Mesenchymal stem cell (in vitro differentiated cells and primary cell): ENCODE measurements at regions not wholly inside any gene's neighbourhood (a gene's known extent, or its start where the extent isn't known, plus 50 kb on each side); places are given as distances from the start of the nearest gene placed in this dataset.

Source experiments
- DNase-seq: peaks from one replicate; pipeline ENCODE4 v3.0.0-alpha.2; 2013
- H2AFZ ChIP-seq: one replicate; pipeline ENCODE4 v1.6.1; 2013; ENCODE audit warnings: low read depth, mild to moderate bottlenecking, control low read depth, inconsistent platforms, low read length, moderate library complexity
- H2AK5ac ChIP-seq: 2 replicates; pipeline ENCODE4 v1.6.1; 2013; ENCODE audit warnings: low read length, moderate library complexity, mild to moderate bottlenecking, inconsistent platforms; ENCODE audit not compliant: severe bottlenecking
- H2BK120ac ChIP-seq: one replicate; pipeline ENCODE4 v1.6.1; 2013; ENCODE audit warnings: low read depth, mild to moderate bottlenecking, inconsistent platforms, low read length, moderate library complexity
- H2BK12ac ChIP-seq, 2 experiments: one replicate each; pipeline ENCODE4 v1.6.1; 2013; ENCODE audit warnings: inconsistent platforms in 2 of 2, low read length in 2 of 2, mild to moderate bottlenecking in 2 of 2, moderate library complexity in 2 of 2, control low read depth in 1 of 2
- H2BK15ac ChIP-seq: one replicate; pipeline ENCODE4 v1.6.1; 2013; ENCODE audit warnings: mild to moderate bottlenecking, low read depth, inconsistent platforms; ENCODE audit not compliant: poor library complexity, severe bottlenecking
- H2BK5ac ChIP-seq: 2 replicates; pipeline ENCODE4 v1.6.1; 2013; ENCODE audit warnings: low read depth, mild to moderate bottlenecking, low read length, control low read depth, inconsistent platforms; ENCODE audit not compliant: poor library complexity, severe bottlenecking
- H3K14ac ChIP-seq, 2 experiments: one replicate each; pipeline ENCODE4 v1.6.1; 2013; ENCODE audit warnings: inconsistent platforms in 2 of 2, low read length in 2 of 2, control low read depth in 1 of 2, mild to moderate bottlenecking in 1 of 2, moderate library complexity in 1 of 2
- H3K18ac ChIP-seq, 2 experiments: one replicate each; pipeline ENCODE4 v1.6.1; 2013; ENCODE audit warnings: inconsistent platforms in 2 of 2, low read length in 2 of 2, control low read depth in 1 of 2, low read depth in 1 of 2, mild to moderate bottlenecking in 1 of 2
- H3K23ac ChIP-seq, 2 experiments: one replicate each; pipeline ENCODE4 v1.6.1; 2013; ENCODE audit warnings: inconsistent platforms in 2 of 2, low read length in 2 of 2, mild to moderate bottlenecking in 2 of 2, moderate library complexity in 2 of 2, control low read depth in 1 of 2
- H3K27ac ChIP-seq: 2 replicates; pipeline ENCODE4 v1.5.1; 2013; ENCODE audit warnings: mild to moderate bottlenecking, moderate library complexity, low read length, control low read depth, inconsistent platforms; ENCODE audit not compliant: poor library complexity, severe bottlenecking
- H3K27me3 ChIP-seq, 2 experiments: 2 replicates each; pipeline versions ENCODE4 v1.6.1 to v1.7.0; 2013; ENCODE audit warnings: low read length in 2 of 2, mild to moderate bottlenecking in 2 of 2, moderate library complexity in 2 of 2, control low read depth in 1 of 2, inconsistent platforms in 1 of 2; ENCODE audit not compliant: control insufficient read depth in 1 of 2, insufficient read depth in 1 of 2
- H3K36me3 ChIP-seq, 2 experiments: 2 replicates each; pipeline versions ENCODE4 v1.6.1 to v1.7.0; 2013; ENCODE audit warnings: low read length in 2 of 2, control low read depth in 1 of 2, inconsistent platforms in 1 of 2, low read depth in 1 of 2, mild to moderate bottlenecking in 1 of 2; ENCODE audit not compliant: insufficient read depth in 2 of 2, control insufficient read depth in 1 of 2
- H3K4ac ChIP-seq, 2 experiments: one replicate each; pipeline ENCODE4 v1.6.1; 2013; ENCODE audit warnings: inconsistent platforms in 2 of 2, low read length in 2 of 2, mild to moderate bottlenecking in 2 of 2, moderate library complexity in 2 of 2, control low read depth in 1 of 2, low read depth in 1 of 2
- H3K4me1 ChIP-seq: 2 replicates; pipeline ENCODE4 v1.6.1; 2013; ENCODE audit warnings: low read depth, low read length, control low read depth; ENCODE audit not compliant: control insufficient read depth, insufficient read depth
- H3K4me2 ChIP-seq: 2 replicates; pipeline ENCODE4 v1.6.1; 2013; ENCODE audit warnings: low read length, mild to moderate bottlenecking, inconsistent platforms; ENCODE audit not compliant: poor library complexity, severe bottlenecking
- H3K4me3 ChIP-seq, 2 experiments: 2 replicates each; pipeline versions ENCODE4 v1.5.1 to v1.7.0; 2013; ENCODE audit warnings: low read length in 2 of 2, mild to moderate bottlenecking in 2 of 2, control low read depth in 1 of 2, low read depth in 1 of 2; ENCODE audit not compliant: insufficient read depth in 1 of 2
- H3K79me1 ChIP-seq: replicated peaks from 2 replicates; pipeline ENCODE4 v1.6.1; 2013; ENCODE audit warnings: mild to moderate bottlenecking, control low read depth, low read length, inconsistent platforms; ENCODE audit not compliant: poor library complexity, severe bottlenecking
- H3K9ac ChIP-seq: 2 replicates; pipeline ENCODE4 v1.7.0; 2013; ENCODE audit warnings: mild to moderate bottlenecking, low read length, moderate library complexity
- H3K9me3 ChIP-seq: 2 replicates; pipeline ENCODE4 v1.7.0; 2013; ENCODE audit warnings: mild to moderate bottlenecking, low read length; ENCODE audit not compliant: control insufficient read depth
- H4K8ac ChIP-seq: one replicate; pipeline ENCODE4 v1.6.1; 2013; ENCODE audit warnings: inconsistent platforms, mild to moderate bottlenecking, low read length, moderate library complexity
- H4K91ac ChIP-seq: one replicate; pipeline ENCODE4 v1.6.1; 2013; ENCODE audit warnings: mild to moderate bottlenecking, low read length, inconsistent platforms
- WGBS: methylation state at CpG from one replicate; pipeline ENCODE4 v1.1.7; 2013; ENCODE audit warnings: mixed read lengths; 5-methylcytosine and 5-hydroxymethylcytosine counted together

DNA sequence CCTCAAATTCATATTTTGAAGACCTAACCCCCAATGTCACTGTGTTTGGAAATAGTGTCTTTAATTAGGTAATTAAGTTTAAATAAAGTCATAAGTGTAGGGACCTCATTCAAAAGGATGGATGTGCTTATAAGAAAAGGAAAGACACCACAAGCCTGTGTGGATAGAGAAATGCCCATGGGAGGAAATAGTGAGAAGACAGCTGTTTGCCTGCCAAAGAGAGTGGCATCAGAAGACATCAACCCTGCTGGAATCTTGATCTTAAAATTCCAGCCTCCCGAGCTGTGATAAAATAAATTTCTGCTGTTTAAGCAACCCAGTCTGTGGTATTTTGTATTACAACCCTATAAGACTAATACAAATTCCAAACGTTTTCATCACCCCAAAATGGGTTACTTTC is 1867.9 kb upstream of the NUDT12 start:
- Histone ChIP-seq H3K36me3 (no peaks in the 10 kb centered on the region), H3K14ac (no peak overlapping the region), H3K9me3 (peaks cover 7% of the 10 kb centered on the region), H2BK12ac (no peak overlapping the region), H2AFZ (no peak overlapping the region), H3K4me1 (no peaks in the 10 kb centered on the region), H3K79me1 (no peaks in the 10 kb centered on the region), H3K4me2 (no peak overlapping the region), H3K18ac (no peak overlapping the region), H3K4ac (no peak overlapping the region), H2BK5ac (no peak overlapping the region), H4K91ac (no peak overlapping the region), H3K23ac (no peak overlapping the region), H3K27ac (no peak overlapping the region), H2BK120ac (no peak overlapping the region), H2BK15ac (no peak overlapping the region), H4K8ac (no peak overlapping the region), H2AK5ac (no peak overlapping the region), H3K27me3 (no peaks in the 10 kb centered on the region), H3K4me3 (no peak overlapping the region), H3K9ac (no peak overlapping the region)
- DNase-seq: no peak
- WGBS: 52% methylated on average over 2 of the region's 2 CpGs

DNA sequence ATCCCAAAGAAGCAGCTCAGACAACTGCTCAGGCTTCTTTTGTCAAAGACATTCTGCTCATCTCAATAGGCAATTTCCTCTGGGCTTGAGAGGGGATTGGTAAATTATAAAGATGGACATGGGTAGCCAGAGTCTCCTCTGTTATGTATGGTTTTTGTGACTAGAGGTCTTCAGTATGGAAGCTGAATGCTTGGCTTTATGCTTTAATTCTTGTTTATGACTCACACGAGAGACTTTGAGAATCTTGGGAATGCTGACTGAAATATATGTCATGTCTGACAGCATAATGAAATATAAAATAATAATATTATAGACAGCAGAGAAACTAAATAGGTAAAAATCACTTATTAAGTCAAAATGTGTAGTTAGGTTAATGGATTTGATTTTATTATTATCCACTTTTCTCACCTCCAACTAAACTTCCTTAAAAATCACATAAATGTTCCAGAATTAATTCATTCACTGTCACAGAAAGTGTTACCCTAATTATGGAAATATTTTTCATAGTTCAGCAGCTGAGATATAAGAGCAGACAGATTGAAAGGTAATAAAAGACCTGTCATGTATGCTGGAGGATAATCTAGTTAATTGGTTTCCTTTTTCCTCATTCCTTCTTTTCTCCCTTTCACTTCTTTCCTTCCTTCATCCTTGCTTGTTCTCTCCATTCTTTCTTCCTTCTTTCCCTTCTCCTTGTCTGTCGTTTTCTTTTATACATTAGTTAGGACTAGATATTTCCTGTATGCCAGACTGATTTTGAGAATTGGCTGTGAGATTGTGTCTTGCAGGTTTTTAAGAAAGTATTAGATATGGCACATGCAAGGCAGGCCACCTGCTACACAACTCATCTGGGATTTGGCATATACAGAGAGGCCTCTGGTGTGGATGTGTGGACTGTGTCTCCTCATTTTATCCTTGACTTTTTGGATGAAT is 1866.1 kb upstream of the NUDT12 start:
- H3K23ac ChIP-seq: no peak overlapping the region
- H3K4me2 ChIP-seq: no peak overlapping the region
- 100% methylated on average over 1 of the region's 2 CpGs for WGBS
- no peak overlapping the region for H3K27ac ChIP-seq
- no peaks in the 10 kb centered on the region for H3K79me1 ChIP-seq
- no peaks in the 10 kb centered on the region for H3K36me3 ChIP-seq
- H2BK15ac ChIP-seq: no peak overlapping the region
- no peak for DNase-seq
- H2AFZ ChIP-seq: no peak overlapping the region
- no peak overlapping the region for H2BK12ac ChIP-seq
- no peak overlapping the region for H3K18ac ChIP-seq
- H3K4ac ChIP-seq: no peak overlapping the region
- H2BK120ac ChIP-seq: no peak overlapping the region
- H3K27me3 ChIP-seq: no peaks in the 10 kb centered on the region
- H3K9ac ChIP-seq: no peak overlapping the region
- H3K4me3 ChIP-seq: no peak overlapping the region
- no peak overlapping the region for H2BK5ac ChIP-seq
- no peak overlapping the region for H3K14ac ChIP-seq
- H4K8ac ChIP-seq: no peak overlapping the region
- H2AK5ac ChIP-seq: no peak overlapping the region
- H3K9me3 ChIP-seq: peaks cover 11% of the 10 kb centered on the region
- no peaks in the 10 kb centered on the region for H3K4me1 ChIP-seq
- no peak overlapping the region for H4K91ac ChIP-seq

DNA sequence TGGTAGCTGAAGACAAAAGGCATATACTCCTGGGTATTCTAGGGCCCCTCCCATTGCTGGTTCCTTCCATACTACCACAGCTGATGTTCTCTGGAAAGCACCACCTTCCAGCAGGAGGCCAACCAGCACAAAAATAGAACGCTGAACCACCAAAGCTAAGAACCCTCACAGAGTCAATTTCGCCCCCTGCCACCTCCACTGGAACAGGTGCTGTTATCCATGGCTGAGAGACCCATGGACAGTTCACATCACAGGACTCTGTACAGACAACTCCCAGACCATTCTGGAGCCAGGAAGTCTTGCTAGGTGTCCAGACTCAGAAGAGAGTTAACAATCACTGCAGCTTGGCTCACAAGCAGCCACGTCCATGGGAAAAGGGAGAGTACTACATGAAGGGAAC is 1851.5 kb upstream of the NUDT12 start:
- H2BK15ac ChIP-seq: no peak overlapping the region
- no peak for DNase-seq
- H3K14ac ChIP-seq: no peak overlapping the region
- 81% methylated on average over 3 of the region's 3 CpGs for WGBS
- no peak overlapping the region for H3K23ac ChIP-seq
- H2BK5ac ChIP-seq: no peak overlapping the region
- no peak overlapping the region for H3K9ac ChIP-seq
- H4K91ac ChIP-seq: no peak overlapping the region
- H4K8ac ChIP-seq: no peak overlapping the region
- no peak overlapping the region for H2AFZ ChIP-seq
- H2BK120ac ChIP-seq: no peak overlapping the region
- no peak overlapping the region for H3K18ac ChIP-seq
- H3K36me3 ChIP-seq: no peaks in the 10 kb centered on the region
- H3K4me1 ChIP-seq: no peaks in the 10 kb centered on the region
- no peaks in the 10 kb centered on the region for H3K79me1 ChIP-seq
- no peak overlapping the region for H3K27ac ChIP-seq
- no peak overlapping the region for H3K4ac ChIP-seq
- H3K27me3 ChIP-seq: no peaks in the 10 kb centered on the region
- H3K9me3 ChIP-seq: peaks cover 31% of the 10 kb centered on the region
- no peak overlapping the region for H2AK5ac ChIP-seq
- no peak overlapping the region for H3K4me3 ChIP-seq
- no peak overlapping the region for H2BK12ac ChIP-seq
- no peak overlapping the region for H3K4me2 ChIP-seq

DNA sequence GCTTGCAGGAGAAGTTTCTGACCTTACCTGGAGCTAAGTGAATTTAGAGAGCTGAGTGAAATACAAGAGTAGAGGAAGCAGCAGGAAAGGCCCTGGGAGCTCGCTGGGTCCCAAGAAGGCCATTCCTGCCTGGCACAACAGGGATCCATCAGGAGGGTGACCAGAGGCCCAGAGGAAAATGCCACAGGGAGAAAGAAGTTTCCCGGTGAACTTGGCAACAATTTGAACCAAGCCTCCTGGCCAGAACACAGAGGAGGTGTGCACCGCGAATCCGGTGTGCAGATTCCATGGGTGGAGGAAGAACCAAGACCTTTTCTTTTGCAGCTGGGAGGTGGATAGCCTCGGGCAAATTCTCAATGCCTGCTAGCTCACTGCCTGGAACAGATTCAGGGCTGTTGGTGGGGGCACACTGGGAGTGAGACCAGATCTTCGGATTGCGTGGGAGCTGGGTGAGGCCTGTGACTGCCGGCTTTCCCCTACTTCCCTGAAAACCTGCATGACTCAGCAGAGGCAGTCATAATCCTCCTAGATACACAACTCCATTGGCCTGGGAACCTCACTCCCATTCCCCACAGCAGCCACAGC is 1850.9 kb upstream of the NUDT12 start:
- H3K27ac ChIP-seq: no peak overlapping the region
- DNase-seq: no peak
- H3K9ac ChIP-seq: no peak overlapping the region
- no peaks in the 10 kb centered on the region for H3K79me1 ChIP-seq
- no peak overlapping the region for H2BK12ac ChIP-seq
- H3K9me3 ChIP-seq: peaks cover 32% of the 10 kb centered on the region
- H4K91ac ChIP-seq: no peak overlapping the region
- no peak overlapping the region for H3K4ac ChIP-seq
- WGBS: 89% methylated on average over 9 of the region's 9 CpGs
- no peak overlapping the region for H3K18ac ChIP-seq
- H3K4me3 ChIP-seq: peak overlapping the region in 1 of 2 experiments; percentile 25
- no peak overlapping the region for H2BK120ac ChIP-seq
- H2AFZ ChIP-seq: no peak overlapping the region
- H3K27me3 ChIP-seq: no peaks in the 10 kb centered on the region
- H4K8ac ChIP-seq: no peak overlapping the region
- no peak overlapping the region for H3K4me2 ChIP-seq
- H2AK5ac ChIP-seq: no peak overlapping the region
- H3K4me1 ChIP-seq: no peaks in the 10 kb centered on the region
- H3K36me3 ChIP-seq: no peaks in the 10 kb centered on the region
- H3K14ac ChIP-seq: no peak overlapping the region
- no peak overlapping the region for H3K23ac ChIP-seq
- H2BK5ac ChIP-seq: no peak overlapping the region
- no peak overlapping the region for H2BK15ac ChIP-seq
